ENCODE measurements at regions not wholly inside any gene's neighbourhood (a gene's known extent, or its start where the extent isn't known, plus 50 kb on each side); places are given as distances from the start of the nearest gene placed in this dataset.

DNA sequence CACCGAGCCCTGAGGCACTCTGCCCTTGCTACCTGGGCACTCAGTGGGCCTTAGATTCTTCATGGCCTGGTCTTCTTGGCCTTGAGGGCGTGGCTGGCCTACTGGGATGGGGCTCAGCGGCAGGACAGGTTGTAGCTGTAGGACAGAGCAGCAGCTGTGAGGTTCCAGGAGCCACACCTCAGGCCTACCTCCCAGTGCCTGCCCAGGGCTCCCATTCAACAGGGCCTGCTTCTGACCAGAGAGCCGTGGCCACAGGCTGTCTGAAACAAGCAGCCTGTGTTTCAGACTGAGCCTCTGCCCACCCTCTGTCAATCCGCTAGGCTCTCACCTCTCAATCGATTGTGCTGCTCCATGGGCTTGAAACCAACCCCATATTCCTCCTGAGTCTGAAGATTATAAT, 928.0 kb upstream of the ZNF722 start:
- no peak for DNase-seq

GRCh38 chr7:63071396-63071795, 927.3 kb upstream of the ZNF722 start:
- Mint-ChIP-seq H3K4me1 (no peaks in the 10 kb centered on the region), H3K27ac (no peak overlapping the region), H3K27me3 (no peaks in the 10 kb centered on the region), H3K4me3 (no peak overlapping the region), H3K9me3 (peaks cover 24 to 50% of the 10 kb centered on the region in 2 donors)
- DNase-seq = no peak
- ATAC-seq = no peak

More for the DNA sequence above, 928.0 kb upstream of the ZNF722 start:
- Mint-ChIP-seq H3K4me3 (no peak overlapping the region), H3K27ac (no peak overlapping the region), H3K27me3 (no peaks in the 10 kb centered on the region), H3K4me1 (no peaks in the 10 kb centered on the region), H3K9me3 (peaks cover 30 to 50% of the 10 kb centered on the region in 2 donors)
- ATAC-seq = no peak

GRCh38 chr7:63071920-63072319, 926.7 kb upstream of the ZNF722 start:
- Mint-ChIP-seq H3K4me3 (no peak overlapping the region), H3K4me1 (no peaks in the 10 kb centered on the region), H3K27me3 (no peaks in the 10 kb centered on the region), H3K27ac (no peak overlapping the region), H3K9me3 (peaks cover 23 to 45% of the 10 kb centered on the region in 2 donors)
- ATAC-seq (no peak), DNase-seq (no peak)

- no peak for DNase-seq
- peaks cover 23 to 50% of the 10 kb centered on the region in 2 donors for H3K9me3 Mint-ChIP-seq
- H3K4me1 Mint-ChIP-seq = no peaks in the 10 kb centered on the region
- no peak overlapping the region for H3K4me3 Mint-ChIP-seq
- ATAC-seq = no peak
- no peak overlapping the region for H3K27ac Mint-ChIP-seq
- H3K27me3 Mint-ChIP-seq = no peaks in the 10 kb centered on the region
Measured at GRCh38 chr7:63072806-63073205, 925.8 kb upstream of the ZNF722 start.

DNA sequence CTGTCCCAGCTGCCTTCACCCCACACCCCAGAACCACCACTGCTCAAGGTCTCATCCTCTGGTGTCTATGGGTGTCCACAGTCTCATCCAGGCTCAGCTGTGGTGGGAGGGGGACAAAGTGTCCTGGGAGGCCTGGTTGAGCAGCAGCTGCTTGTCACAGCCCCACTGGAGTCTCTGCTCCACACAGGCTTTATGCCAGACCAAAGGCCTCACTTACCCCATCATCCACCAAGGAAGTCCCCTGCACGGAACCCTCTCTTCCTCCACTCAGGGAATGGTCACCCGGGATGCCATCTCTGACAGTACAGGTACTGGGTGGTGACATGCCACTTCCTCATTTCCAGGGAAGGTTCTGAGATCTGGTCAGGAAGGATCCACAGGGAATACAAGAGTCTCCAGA, 925.4 kb upstream of the ZNF722 start:
- no peak for ATAC-seq
- no peak overlapping the region for H3K4me3 Mint-ChIP-seq
- no peaks in the 10 kb centered on the region for H3K27me3 Mint-ChIP-seq
- H3K4me1 Mint-ChIP-seq = no peaks in the 10 kb centered on the region
- H3K27ac Mint-ChIP-seq = no peak overlapping the region
- peaks cover 23 to 54% of the 10 kb centered on the region in 2 donors for H3K9me3 Mint-ChIP-seq
- no peak for DNase-seq

GRCh38 chr7:63073736-63074135, 924.9 kb upstream of the ZNF722 start:
- H3K4me3 Mint-ChIP-seq = no peak overlapping the region
- DNase-seq (no peak), ATAC-seq (no peak)
- H3K27me3 Mint-ChIP-seq = no peaks in the 10 kb centered on the region
- H3K4me1 Mint-ChIP-seq = no peaks in the 10 kb centered on the region
- no peak overlapping the region for H3K27ac Mint-ChIP-seq
- peaks cover 20 to 54% of the 10 kb centered on the region in 2 donors for H3K9me3 Mint-ChIP-seq

DNA sequence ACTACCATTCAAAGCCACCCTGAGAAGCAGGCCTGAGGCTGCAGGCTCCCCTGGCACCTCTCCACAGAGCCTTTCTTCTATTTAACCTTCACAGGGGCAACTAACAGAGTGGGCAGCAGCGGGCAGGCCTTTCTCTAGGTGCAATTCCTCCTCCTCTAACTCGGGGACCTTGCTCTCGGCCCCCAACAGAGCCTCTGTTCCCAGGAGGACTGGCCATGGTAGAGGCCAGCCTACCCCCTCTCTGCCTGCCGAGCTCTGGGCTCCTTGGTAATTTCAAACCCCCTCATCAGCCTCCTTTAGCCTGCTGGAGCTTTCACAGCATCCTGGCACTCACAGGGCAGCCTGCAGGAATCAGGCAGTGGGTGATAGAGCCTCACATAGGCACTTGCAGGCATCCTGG, 920.8 kb upstream of the ZNF722 start:
- ATAC-seq (no peak), DNase-seq (no peak)
- Mint-ChIP-seq H3K9me3 (peaks cover 7 to 56% of the 10 kb centered on the region in 2 donors), H3K4me3 (no peak overlapping the region), H3K27ac (no peak overlapping the region), H3K4me1 (no peaks in the 10 kb centered on the region), H3K27me3 (no peaks in the 10 kb centered on the region)

DNA sequence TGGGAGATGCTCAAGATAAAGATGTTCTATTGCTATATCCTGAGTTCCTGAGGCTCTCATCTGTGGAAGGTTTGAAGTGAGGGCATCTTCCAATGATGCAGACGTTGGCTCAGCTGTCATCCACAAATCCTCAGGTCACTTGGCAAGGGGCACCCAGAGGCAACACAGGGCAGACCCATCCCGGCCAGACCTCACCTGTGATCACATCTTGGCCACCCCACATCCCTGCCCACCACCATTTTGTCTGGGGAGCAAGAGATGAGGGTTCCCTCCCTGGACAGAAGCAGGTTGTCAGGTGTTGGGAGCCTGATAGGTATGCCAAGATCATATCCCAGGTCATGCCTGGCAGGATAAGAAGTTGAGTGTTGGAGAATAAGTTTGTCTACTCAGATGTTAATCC, 918.2 kb upstream of the ZNF722 start:
- Mint-ChIP-seq H3K27me3 (no peaks in the 10 kb centered on the region), H3K4me1 (no peaks in the 10 kb centered on the region), H3K27ac (no peak overlapping the region), H3K9me3 (peaks cover 4 to 41% of the 10 kb centered on the region in 2 donors), H3K4me3 (no peak overlapping the region)
- DNase-seq (no peak), ATAC-seq (no peak)

- Mint-ChIP-seq H3K27ac (peak overlapping the region in 1 of 2 donors; percentile 42), H3K4me1 (no peaks in the 10 kb centered on the region), H3K9me3 (peaks cover 5 to 37% of the 10 kb centered on the region in 2 donors), H3K27me3 (no peaks in the 10 kb centered on the region), H3K4me3 (no peak overlapping the region)
- no peak for ATAC-seq
- DNase-seq = no peak
Measured at GRCh38 chr7:63080831-63081230, 917.8 kb upstream of the ZNF722 start.

GRCh38 chr7:63087575-63088190, 911.0 kb upstream of the ZNF722 start:
- no peaks in the 10 kb centered on the region for H3K4me1 Mint-ChIP-seq
- H3K27me3 Mint-ChIP-seq = no peaks in the 10 kb centered on the region
- H3K4me3 Mint-ChIP-seq = no peak overlapping the region
- ATAC-seq (no peak), DNase-seq (no peak)
- H3K9me3 Mint-ChIP-seq = peaks cover 23 to 41% of the 10 kb centered on the region in 2 donors
- H3K27ac Mint-ChIP-seq = no peak overlapping the region

GRCh38 chr7:63092951-63093350, 905.7 kb upstream of the ZNF722 start:
- ATAC-seq (no peak), DNase-seq (no peak)
- Mint-ChIP-seq H3K9me3 (peaks cover 15 to 21% of the 10 kb centered on the region in 2 donors), H3K4me3 (no peak overlapping the region), H3K27me3 (no peaks in the 10 kb centered on the region), H3K27ac (no peak overlapping the region), H3K4me1 (no peaks in the 10 kb centered on the region)

GRCh38 chr7:63093481-63093880, 905.2 kb upstream of the ZNF722 start:
- DNase-seq (no peak), ATAC-seq (no peak)
- H3K27ac Mint-ChIP-seq = no peak overlapping the region
- no peaks in the 10 kb centered on the region for H3K27me3 Mint-ChIP-seq
- no peaks in the 10 kb centered on the region for H3K4me1 Mint-ChIP-seq
- H3K9me3 Mint-ChIP-seq = peaks cover 15 to 20% of the 10 kb centered on the region in 2 donors
- H3K4me3 Mint-ChIP-seq = no peak overlapping the region

DNA sequence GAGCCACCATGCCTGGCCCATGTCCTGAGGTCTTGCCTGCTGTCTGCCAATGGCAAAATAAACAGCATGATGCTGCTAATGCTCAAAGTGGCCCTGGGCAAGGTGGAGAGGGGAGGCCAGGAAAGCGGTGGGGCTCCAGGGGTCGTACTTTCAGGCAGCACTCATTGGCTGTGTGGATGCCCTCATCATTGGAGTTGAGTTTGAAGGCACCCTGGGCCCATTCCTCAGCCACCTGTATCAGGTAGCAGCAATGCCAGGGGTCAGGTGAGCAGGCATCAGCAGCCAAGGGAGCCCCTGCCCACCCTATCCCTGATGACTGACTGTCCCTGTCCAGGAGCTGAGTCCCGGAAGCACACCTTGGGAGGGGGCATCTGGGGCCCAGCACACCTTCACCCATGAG, 902.5 kb upstream of the ZNF722 start:
- H3K27me3 Mint-ChIP-seq = no peaks in the 10 kb centered on the region

GRCh38 chr7:63104666-63105065, 894.0 kb upstream of the ZNF722 start:
- H3K4me3 Mint-ChIP-seq = no peak overlapping the region
- peaks cover 13 to 37% of the 10 kb centered on the region in 2 donors for H3K9me3 Mint-ChIP-seq
- ATAC-seq = no peak
- DNase-seq = no peak
- H3K27me3 Mint-ChIP-seq = no peaks in the 10 kb centered on the region
- no peaks in the 10 kb centered on the region for H3K4me1 Mint-ChIP-seq
- no peak overlapping the region for H3K27ac Mint-ChIP-seq

More for the DNA sequence above, 902.5 kb upstream of the ZNF722 start:
- peaks cover 4 to 19% of the 10 kb centered on the region in 2 donors for H3K9me3 Mint-ChIP-seq
- no peak for ATAC-seq
- no peak overlapping the region for H3K27ac Mint-ChIP-seq
- DNase-seq = no peak
- H3K4me1 Mint-ChIP-seq = no peaks in the 10 kb centered on the region
- H3K4me3 Mint-ChIP-seq = no peak overlapping the region

GRCh38 chr7:63105978-63106377, 892.7 kb upstream of the ZNF722 start:
- no peak for DNase-seq

GRCh38 chr7:63106506-63107388, 891.9 kb upstream of the ZNF722 start:
- DNase-seq (no peak), ATAC-seq (no peak)
- H3K9me3 Mint-ChIP-seq = peaks cover 14 to 27% of the 10 kb centered on the region in 2 donors
- H3K4me3 Mint-ChIP-seq = no peak overlapping the region
- H3K27ac Mint-ChIP-seq = no peak overlapping the region
- H3K4me1 Mint-ChIP-seq = no peaks in the 10 kb centered on the region
- no peaks in the 10 kb centered on the region for H3K27me3 Mint-ChIP-seq

More at GRCh38 chr7:63105978-63106377, 892.7 kb upstream of the ZNF722 start:
- H3K4me3 Mint-ChIP-seq = no peak overlapping the region
- ATAC-seq = no peak
- peaks cover 14 to 31% of the 10 kb centered on the region in 2 donors for H3K9me3 Mint-ChIP-seq
- H3K4me1 Mint-ChIP-seq = no peaks in the 10 kb centered on the region
- H3K27ac Mint-ChIP-seq = no peak overlapping the region
- no peaks in the 10 kb centered on the region for H3K27me3 Mint-ChIP-seq

All from stimulated activated naive CD8-positive, alpha-beta T cell treated with anti-CD3 and anti-CD28 coated beads, Interleukin-15, amount 100 ng/mL, for 72 hours (primary cell).